Hematopoietic multipotent progenitor cell treated with erythropoietin and hydrocortisone succinate and interleukin-3 and kit ligand, for 15 days (in vitro differentiated cells): ENCODE measurements at regions not wholly inside any gene's neighbourhood (a gene's known extent, or its start where the extent isn't known, plus 50 kb on each side); places are given as distances from the start of the nearest gene placed in this dataset.

Experiments used
- DNase-seq: peaks from one replicate; pipeline ENCODE4 v3.0.0-alpha.2; 2015; ENCODE audit warnings: low spot score

GRCh38 chr6:1087154-1087843, 224.6 kb upstream of the FOXQ1 start:
- DNase-seq: no peak

- no peak for DNase-seq
These were observed 225.3 kb upstream of the FOXQ1 start for GRCh38 chr6:1086446-1087153.

GRCh38 chr6:1082285-1082935, 229.5 kb upstream of the FOXQ1 start:
- no peak for DNase-seq

- DNase-seq: no peak
These were observed 230.2 kb upstream of the FOXQ1 start for GRCh38 chr6:1081551-1082284.

- DNase-seq: no peak
These were observed 231.2 kb upstream of the FOXQ1 start for GRCh38 chr6:1080453-1081337.

GRCh38 chr6:1079525-1079924, 232.4 kb upstream of the FOXQ1 start:
- DNase-seq: no peak

GRCh38 chr6:1077478-1078416, 234.2 kb upstream of the FOXQ1 start:
- DNase-seq: no peak

- DNase-seq: no peak
These were observed 235.1 kb upstream of the FOXQ1 start for GRCh38 chr6:1076531-1077459.

GRCh38 chr6:1075880-1076279, 236.0 kb upstream of the FOXQ1 start:
- DNase-seq: no peak

- no peak for DNase-seq
These were observed 236.5 kb upstream of the FOXQ1 start for GRCh38 chr6:1075444-1075843.

- DNase-seq: peak; percentile 10
These were observed 241.8 kb upstream of the FOXQ1 start for GRCh38 chr6:1070085-1070521.

- DNase-seq: no peak
These were observed 243.0 kb upstream of the FOXQ1 start for GRCh38 chr6:1068905-1069304.

GRCh38 chr6:1068068-1068467, 243.8 kb upstream of the FOXQ1 start:
- no peak for DNase-seq

GRCh38 chr6:1067346-1067745, 244.6 kb upstream of the FOXQ1 start:
- DNase-seq: no peak

GRCh38 chr6:1066449-1067090, 245.3 kb upstream of the FOXQ1 start:
- DNase-seq: no peak

- DNase-seq: no peak
These were observed 245.9 kb upstream of the FOXQ1 start for GRCh38 chr6:1065986-1066385.

- no peak for DNase-seq
These were observed 248.1 kb upstream of the FOXQ1 start for GRCh38 chr6:1063671-1064355.
